ENCODE measurements at regions not wholly inside any gene's neighbourhood (a gene's known extent, or its start where the extent isn't known, plus 50 kb on each side); places are given as distances from the start of the nearest gene placed in this dataset.

DNA sequence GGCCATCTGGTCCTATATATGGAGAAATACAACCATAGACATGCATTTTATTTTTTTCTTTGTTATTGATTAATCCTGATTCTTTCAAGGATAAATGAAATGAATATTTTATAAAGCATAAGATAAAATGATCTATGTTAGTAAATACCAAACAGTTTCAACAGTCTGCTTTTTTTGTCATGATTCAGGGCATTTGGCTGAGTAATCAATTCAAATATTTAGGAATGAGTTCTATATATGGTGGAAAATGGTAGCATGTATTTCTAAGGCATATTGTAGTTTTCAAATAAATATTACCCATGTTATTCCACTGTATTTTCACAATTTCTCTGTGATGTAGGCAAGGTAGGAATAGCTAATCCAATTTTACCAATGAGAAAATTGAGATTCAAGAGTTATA, 287.5 kb upstream of the FKBP1C start:
- H3K27ac ChIP-seq = no peak overlapping the region
- DNase-seq = no peak
- no peaks in the 10 kb centered on the region for H3K36me3 ChIP-seq
- TF ChIP-seq, protein P1, sequence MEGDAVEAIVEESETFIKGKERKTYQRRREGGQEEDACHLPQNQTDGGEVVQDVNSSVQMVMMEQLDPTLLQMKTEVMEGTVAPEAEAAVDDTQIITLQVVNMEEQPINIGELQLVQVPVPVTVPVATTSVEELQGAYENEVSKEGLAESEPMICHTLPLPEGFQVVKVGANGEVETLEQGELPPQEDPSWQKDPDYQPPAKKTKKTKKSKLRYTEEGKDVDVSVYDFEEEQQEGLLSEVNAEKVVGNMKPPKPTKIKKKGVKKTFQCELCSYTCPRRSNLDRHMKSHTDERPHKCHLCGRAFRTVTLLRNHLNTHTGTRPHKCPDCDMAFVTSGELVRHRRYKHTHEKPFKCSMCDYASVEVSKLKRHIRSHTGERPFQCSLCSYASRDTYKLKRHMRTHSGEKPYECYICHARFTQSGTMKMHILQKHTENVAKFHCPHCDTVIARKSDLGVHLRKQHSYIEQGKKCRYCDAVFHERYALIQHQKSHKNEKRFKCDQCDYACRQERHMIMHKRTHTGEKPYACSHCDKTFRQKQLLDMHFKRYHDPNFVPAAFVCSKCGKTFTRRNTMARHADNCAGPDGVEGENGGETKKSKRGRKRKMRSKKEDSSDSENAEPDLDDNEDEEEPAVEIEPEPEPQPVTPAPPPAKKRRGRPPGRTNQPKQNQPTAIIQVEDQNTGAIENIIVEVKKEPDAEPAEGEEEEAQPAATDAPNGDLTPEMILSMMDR (IDR thresholded peaks at IDR 0.05; ENCODE audit: low read depth, low read length) = no peak
- H3K9me3 ChIP-seq (ENCODE audit: severe bottlenecking) = no peaks in the 10 kb centered on the region
- no peak overlapping the region for H3K4me3 ChIP-seq (ENCODE audit: low read depth, low read length)
- no peaks in the 10 kb centered on the region for H3K27me3 ChIP-seq (ENCODE audit: insufficient read depth, low read depth, severe bottlenecking)

DNA sequence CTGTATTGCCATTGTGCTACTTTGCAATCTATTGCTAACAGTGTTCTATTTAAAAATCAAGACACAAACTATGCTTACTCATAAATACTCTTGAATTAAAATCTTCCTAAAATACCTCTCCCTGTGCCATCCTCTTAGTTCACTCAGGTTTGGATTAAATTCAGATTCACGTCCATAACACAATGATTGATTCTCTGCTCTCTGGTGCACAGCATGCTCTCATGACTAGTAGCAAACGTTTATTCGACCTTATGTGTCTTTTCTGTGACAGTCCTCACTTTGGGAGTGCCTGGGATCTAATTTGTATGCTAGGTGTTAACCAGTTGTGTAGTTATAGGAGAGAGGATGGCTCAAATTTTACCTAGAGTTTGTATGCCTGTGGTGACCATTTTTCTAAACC, 270.4 kb upstream of the FKBP1C start:
- Histone ChIP-seq H3K4me3 (ENCODE audit: low read depth, low read length) (no peak overlapping the region), H3K9me3 (ENCODE audit: severe bottlenecking) (no peaks in the 10 kb centered on the region), H3K27ac (no peak overlapping the region), H3K36me3 (no peaks in the 10 kb centered on the region), H3K27me3 (ENCODE audit: insufficient read depth, low read depth, severe bottlenecking) (no peaks in the 10 kb centered on the region)
- DNase-seq = no peak
- TF ChIP-seq, protein P1 (IDR thresholded peaks at IDR 0.05; ENCODE audit: low read depth, low read length) = no peak

DNA sequence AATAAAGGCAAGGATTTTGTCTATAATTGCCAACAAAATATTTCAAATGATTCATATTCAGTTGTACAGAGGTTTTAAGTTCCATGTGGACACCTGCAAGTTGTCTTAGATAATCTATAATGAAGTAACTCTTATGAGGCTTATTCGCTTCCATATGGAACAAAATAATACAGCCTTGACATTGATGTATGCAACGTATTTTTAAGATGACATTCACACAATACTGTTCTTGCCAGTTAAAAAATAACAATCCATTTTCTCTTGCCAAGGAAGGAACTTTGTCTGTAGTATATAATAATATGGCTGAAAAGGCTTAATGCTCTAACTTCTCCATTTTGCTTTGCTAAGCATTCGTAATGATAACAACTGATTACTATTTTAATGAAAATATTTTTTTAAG, 269.3 kb upstream of the FKBP1C start:
- Histone ChIP-seq H3K4me3 (ENCODE audit: low read depth, low read length) (no peak overlapping the region), H3K27ac (no peak overlapping the region), H3K36me3 (no peaks in the 10 kb centered on the region), H3K27me3 (ENCODE audit: insufficient read depth, low read depth, severe bottlenecking) (no peaks in the 10 kb centered on the region), H3K9me3 (ENCODE audit: severe bottlenecking) (no peaks in the 10 kb centered on the region)
- DNase-seq = no peak
- TF ChIP-seq, protein P1 (IDR thresholded peaks at IDR 0.05; ENCODE audit: low read depth, low read length) = no peak

DNA sequence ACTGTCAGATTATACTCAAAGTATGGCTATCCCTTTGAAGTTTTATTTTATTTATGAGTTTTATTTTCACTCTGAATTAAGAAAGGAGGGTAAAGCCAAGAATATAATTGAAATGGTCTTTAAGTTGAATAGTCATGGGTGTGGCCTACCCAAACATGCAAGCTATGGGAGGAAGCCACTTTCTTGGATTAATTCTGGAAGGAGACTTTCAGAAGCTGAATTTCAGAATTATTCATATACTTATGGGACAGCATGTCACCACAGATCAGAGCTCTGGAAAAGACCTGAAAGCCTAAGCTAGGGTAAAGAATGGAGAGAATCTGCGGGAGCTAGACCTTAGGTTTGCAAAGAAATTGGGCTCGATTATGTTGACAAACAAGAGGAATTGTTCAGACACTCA, 242.4 kb upstream of the FKBP1C start:
- no peaks in the 10 kb centered on the region for H3K36me3 ChIP-seq
- H3K27ac ChIP-seq = no peak overlapping the region
- no peaks in the 10 kb centered on the region for H3K27me3 ChIP-seq (ENCODE audit: insufficient read depth, low read depth, severe bottlenecking)
- no peaks in the 10 kb centered on the region for H3K9me3 ChIP-seq (ENCODE audit: severe bottlenecking)
- H3K4me3 ChIP-seq (ENCODE audit: low read depth, low read length) = no peak overlapping the region
- TF ChIP-seq, protein P1 (IDR thresholded peaks at IDR 0.05; ENCODE audit: low read depth, low read length) = no peak
- no peak for DNase-seq

DNA sequence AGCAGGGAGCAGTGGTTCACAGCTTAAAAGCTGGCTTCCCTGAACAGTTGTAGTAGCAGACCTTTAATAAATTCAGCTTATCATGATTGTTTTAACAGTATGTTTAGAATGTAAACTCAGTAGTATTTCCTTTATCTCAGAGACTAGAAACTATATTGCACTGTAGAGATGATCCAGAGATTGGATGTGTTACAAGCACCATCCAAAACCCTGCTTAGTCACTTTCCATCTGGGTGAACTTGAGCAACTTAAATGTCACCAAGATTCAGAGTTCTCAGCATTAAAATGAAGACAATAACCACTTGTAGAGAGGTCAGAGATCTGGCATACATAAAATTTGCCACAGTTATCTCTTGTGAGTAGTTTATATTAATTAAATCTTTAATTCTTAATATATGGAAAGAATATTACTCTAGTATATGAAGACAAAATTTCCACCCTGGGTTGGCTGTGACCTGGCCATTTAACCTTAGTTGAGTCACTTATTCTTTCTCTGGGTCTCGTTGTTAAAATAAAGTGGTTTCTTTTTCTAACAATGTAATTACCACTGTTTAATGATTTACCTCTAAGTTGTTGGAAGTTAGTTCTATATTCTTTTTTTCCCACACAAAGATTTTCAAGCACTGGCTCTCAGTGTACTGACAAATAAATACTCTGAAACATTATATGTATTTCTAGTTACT, 239.2 kb upstream of the FKBP1C start:
- H3K27me3 ChIP-seq (ENCODE audit: insufficient read depth, low read depth, severe bottlenecking) = no peaks in the 10 kb centered on the region
- no peak for DNase-seq

More for the DNA sequence above, 239.2 kb upstream of the FKBP1C start:
- TF ChIP-seq, protein P1 (IDR thresholded peaks at IDR 0.05; ENCODE audit: low read depth, low read length) = no peak
- H3K27ac ChIP-seq = no peak overlapping the region
- no peak overlapping the region for H3K4me3 ChIP-seq (ENCODE audit: low read depth, low read length)
- no peaks in the 10 kb centered on the region for H3K36me3 ChIP-seq
- H3K9me3 ChIP-seq (ENCODE audit: severe bottlenecking) = no peaks in the 10 kb centered on the region

Data from WERI-Rb-1 (cell line).